Loucy (cell line): ENCODE measurements at regions not wholly inside any gene's neighbourhood (a gene's known extent, or its start where the extent isn't known, plus 50 kb on each side); places are given as distances from the start of the nearest gene placed in this dataset.

Source experiments
- H2AFZ ChIP-seq: fragments of 200-600 bp; sonication (generic); 2 replicates; pipeline ENCODE4 v1.6.0; 2016; ENCODE audit warnings: antibody characterized with exemption, mild to moderate bottlenecking, low read length, moderate library complexity
- H3F3A ChIP-seq: fragments of 200-600 bp; 2 replicates; pipeline ENCODE4 v1.6.0; 2016; ENCODE audit warnings: antibody characterized with exemption, low read depth, mild to moderate bottlenecking
- H3K27me3 ChIP-seq: fragments of 200-600 bp; sonication (generic); 2 replicates; pipeline ENCODE4 v1.6.1; 2014; ENCODE audit warnings: low read length, mild to moderate bottlenecking; ENCODE audit not compliant: insufficient read depth, poor library complexity, severe bottlenecking
- H3K36me3 ChIP-seq: fragments of 200-600 bp; sonication (generic); 2 replicates; pipeline ENCODE4 v1.6.1; 2016; ENCODE audit warnings: low read length; ENCODE audit not compliant: insufficient read depth
- H3K4me1 ChIP-seq: fragments of 200-600 bp; sonication (generic); 2 replicates; pipeline ENCODE4 v1.5.1; 2014; ENCODE audit warnings: low read length, mild to moderate bottlenecking; ENCODE audit not compliant: insufficient read depth, poor library complexity, severe bottlenecking
- H3K4me2 ChIP-seq: fragments of 200-600 bp; sonication (generic); 2 replicates; pipeline ENCODE4 v1.6.0; 2014; ENCODE audit warnings: antibody characterized with exemption, low read length, low read depth, mild to moderate bottlenecking; ENCODE audit not compliant: poor library complexity, severe bottlenecking
- H3K4me3 ChIP-seq: fragments of 200-600 bp; sonication (generic); 2 replicates; pipeline ENCODE4 v1.5.1; 2014; ENCODE audit warnings: low read length, mild to moderate bottlenecking, mixed read lengths; ENCODE audit not compliant: poor library complexity, severe bottlenecking
- H3K79me2 ChIP-seq: fragments of 200-600 bp; sonication (generic); 2 replicates; pipeline ENCODE4 v1.6.1; 2014; ENCODE audit warnings: low read length; ENCODE audit not compliant: insufficient read depth
- H3K9ac ChIP-seq: fragments of 200-600 bp; sonication (generic); 2 replicates; pipeline ENCODE4 v1.6.0; 2014; ENCODE audit warnings: mild to moderate bottlenecking, low read depth, low read length, moderate library complexity; ENCODE audit not compliant: poor library complexity, severe bottlenecking
- H3K9me2 ChIP-seq: fragments of 200-600 bp; sonication (generic); replicated peaks from 2 replicates; pipeline ENCODE4 v1.6.1; 2016; ENCODE audit warnings: low read depth, low read length, mixed read lengths
- H3K9me3 ChIP-seq: fragments of 200-600 bp; sonication (generic); 2 replicates; pipeline ENCODE4 v1.6.1; 2014; ENCODE audit warnings: mild to moderate bottlenecking, antibody characterized with exemption, low read length, low read depth; ENCODE audit not compliant: insufficient read depth
- H4K20me1 ChIP-seq: fragments of 200-600 bp; sonication (generic); 2 replicates; pipeline ENCODE4 v1.6.0; 2014; ENCODE audit warnings: antibody characterized with exemption, low read length, mild to moderate bottlenecking; ENCODE audit not compliant: insufficient read depth, poor library complexity, severe bottlenecking
- CTCF ChIP-seq: fragments of 200-600 bp; sonication (generic); conservative IDR thresholded peaks from 2 replicates; pipeline ENCODE4 v1.5.1; 2014; ENCODE audit warnings: mild to moderate bottlenecking, antibody characterized with exemption, low read length
- EZH2phosphoT487 ChIP-seq: fragments of 200-600 bp; IDR thresholded peaks from 2 replicates; pipeline ENCODE4 v1.6.1; 2018; ENCODE audit warnings: antibody characterized with exemption, mild to moderate bottlenecking, moderate library complexity, borderline replicate concordance

GRCh38 chr4:3683744-3684421 lies 82.3 kb upstream of the ADRA2C start:
- no peaks in the 10 kb centered on the region for H3K79me2 ChIP-seq
- no peaks in the 10 kb centered on the region for H3F3A ChIP-seq
- no peaks in the 10 kb centered on the region for H3K27me3 ChIP-seq
- no peak overlapping the region for H2AFZ ChIP-seq
- H3K4me2 ChIP-seq, result no peak overlapping the region
- H3K36me3 ChIP-seq, result no peaks in the 10 kb centered on the region
- H3K9ac ChIP-seq, result no peak overlapping the region
- no peaks in the 10 kb centered on the region for H3K4me1 ChIP-seq
- no peaks in the 10 kb centered on the region for H4K20me1 ChIP-seq
- H3K9me3 ChIP-seq, result no peaks in the 10 kb centered on the region
- TF ChIP-seq EZH2phosphoT487 (no peak), CTCF (no peak)
- H3K9me2 ChIP-seq, result no peaks in the 10 kb centered on the region
- no peak overlapping the region for H3K4me3 ChIP-seq

- H3K27me3 ChIP-seq, result no peaks in the 10 kb centered on the region
- no peaks in the 10 kb centered on the region for H3K4me1 ChIP-seq
- no peaks in the 10 kb centered on the region for H3K9me2 ChIP-seq
- no peaks in the 10 kb centered on the region for H3K36me3 ChIP-seq
- H3F3A ChIP-seq, result no peaks in the 10 kb centered on the region
- no peak overlapping the region for H2AFZ ChIP-seq
- no peak for TF ChIP-seq CTCF
- no peak for TF ChIP-seq EZH2phosphoT487
- no peak overlapping the region for H3K4me2 ChIP-seq
- H3K9ac ChIP-seq, result no peak overlapping the region
- H3K9me3 ChIP-seq, result no peaks in the 10 kb centered on the region
- H3K79me2 ChIP-seq, result no peaks in the 10 kb centered on the region
- no peaks in the 10 kb centered on the region for H4K20me1 ChIP-seq
- no peak overlapping the region for H3K4me3 ChIP-seq
Measured at GRCh38 chr4:3683077-3683743, 83.0 kb upstream of the ADRA2C start.

GRCh38 chr4:3682236-3683076 lies 83.7 kb upstream of the ADRA2C start:
- no peak overlapping the region for H3K4me2 ChIP-seq
- H3K9ac ChIP-seq, result no peak overlapping the region
- no peaks in the 10 kb centered on the region for H3K9me3 ChIP-seq
- H3K79me2 ChIP-seq, result no peaks in the 10 kb centered on the region
- no peaks in the 10 kb centered on the region for H3K9me2 ChIP-seq
- H3K4me3 ChIP-seq, result no peak overlapping the region
- H3F3A ChIP-seq, result no peaks in the 10 kb centered on the region
- H3K27me3 ChIP-seq, result no peaks in the 10 kb centered on the region
- no peaks in the 10 kb centered on the region for H4K20me1 ChIP-seq
- TF ChIP-seq CTCF (no peak), EZH2phosphoT487 (no peak)
- no peaks in the 10 kb centered on the region for H3K36me3 ChIP-seq
- no peak overlapping the region for H2AFZ ChIP-seq
- no peaks in the 10 kb centered on the region for H3K4me1 ChIP-seq
